HG02798 (cell line): ENCODE measurements at regions not wholly inside any gene's neighbourhood (a gene's known extent, or its start where the extent isn't known, plus 50 kb on each side); places are given as distances from the start of the nearest gene placed in this dataset.

Experiments
- ATAC-seq: cut with Tn5 transposase; IDR thresholded peaks from one replicate; pipeline ENCODE4 v1.9.1; 2021; ENCODE audit warnings: mild to moderate bottlenecking; ENCODE audit not compliant: unreplicated experiment, poor library complexity

- no peak for ATAC-seq
These were observed 1511.1 kb downstream of the BRD1 start for GRCh38 chr22:48316257-48317250.

GRCh38 chr22:48315439-48316256 is 1512.0 kb downstream of the BRD1 start:
- ATAC-seq, result no peak

- ATAC-seq, result no peak
These were observed 1513.6 kb downstream of the BRD1 start for GRCh38 chr22:48314073-48314472.

GRCh38 chr22:48313175-48313830 is 1514.4 kb downstream of the BRD1 start:
- no peak for ATAC-seq

- ATAC-seq, result no peak
These were observed 1516.9 kb downstream of the BRD1 start for GRCh38 chr22:48310740-48311139.

- ATAC-seq, result no peak
These were observed 1517.4 kb downstream of the BRD1 start for GRCh38 chr22:48310289-48310688.

GRCh38 chr22:48309836-48310235 is 1517.8 kb downstream of the BRD1 start:
- ATAC-seq, result no peak

GRCh38 chr22:48309115-48309705 is 1518.5 kb downstream of the BRD1 start:
- ATAC-seq, result no peak

GRCh38 chr22:48307931-48308330 is 1519.7 kb downstream of the BRD1 start:
- ATAC-seq, result no peak

GRCh38 chr22:48306785-48307510 is 1520.7 kb downstream of the BRD1 start:
- no peak for ATAC-seq

- ATAC-seq, result no peak
These were observed 1521.4 kb downstream of the BRD1 start for GRCh38 chr22:48306284-48306683.

GRCh38 chr22:48305726-48306235 is 1521.9 kb downstream of the BRD1 start:
- ATAC-seq, result no peak

GRCh38 chr22:48303369-48303725 is 1524.3 kb downstream of the BRD1 start:
- ATAC-seq, result no peak

- ATAC-seq, result no peak
These were observed 1524.9 kb downstream of the BRD1 start for GRCh38 chr22:48302657-48303368.

GRCh38 chr22:48301908-48302307 is 1525.8 kb downstream of the BRD1 start:
- no peak for ATAC-seq

- ATAC-seq, result no peak
These were observed 1526.3 kb downstream of the BRD1 start for GRCh38 chr22:48301421-48301820.

- no peak for ATAC-seq
These were observed 1526.8 kb downstream of the BRD1 start for GRCh38 chr22:48300877-48301276.

- no peak for ATAC-seq
These were observed 1527.9 kb downstream of the BRD1 start for GRCh38 chr22:48299801-48300200.

- ATAC-seq, result no peak
These were observed 1528.5 kb downstream of the BRD1 start for GRCh38 chr22:48299124-48299523.
